ENCODE measurements at regions not wholly inside any gene's neighbourhood (a gene's known extent, or its start where the extent isn't known, plus 50 kb on each side); places are given as distances from the start of the nearest gene placed in this dataset.
"Not testable (repeated sequence)": the region's sequence is repeated elsewhere in the genome, so short reads cannot be mapped to it uniquely, and the experiment has no call there.

GRCh38 chr13:60214213-60215055 lies 50.7 kb upstream of the DIAPH3 start:
- no peak for DNase-seq (ENCODE audit: low read depth)

GRCh38 chr13:60220072-60220471 lies 56.3 kb upstream of the DIAPH3 start:
- peak; percentile 47 for DNase-seq (ENCODE audit: low read depth)

- DNase-seq (ENCODE audit: low read depth): no peak
These were observed 57.9 kb upstream of the DIAPH3 start for GRCh38 chr13:60221581-60221980.

GRCh38 chr13:60226507-60226906 lies 62.8 kb upstream of the DIAPH3 start:
- DNase-seq (ENCODE audit: low read depth): peak; percentile 41

GRCh38 chr13:60227158-60227557 lies 63.4 kb upstream of the DIAPH3 start:
- DNase-seq (ENCODE audit: low read depth): no peak

- DNase-seq (ENCODE audit: low read depth): peak; percentile 59
These were observed 66.1 kb upstream of the DIAPH3 start for GRCh38 chr13:60229708-60230272.

- DNase-seq (ENCODE audit: low read depth): peak; percentile 90
These were observed 66.9 kb upstream of the DIAPH3 start for GRCh38 chr13:60230593-60230992.

- DNase-seq (ENCODE audit: low read depth): no peak
These were observed 78.4 kb upstream of the DIAPH3 start for GRCh38 chr13:60242043-60242595.

- no peak for DNase-seq (ENCODE audit: low read depth)
These were observed 80.7 kb upstream of the DIAPH3 start for GRCh38 chr13:60244381-60244780.

GRCh38 chr13:60251419-60251818 lies 87.7 kb upstream of the DIAPH3 start:
- DNase-seq (ENCODE audit: low read depth): not testable (repeated sequence)

- no peak for DNase-seq (ENCODE audit: low read depth)
These were observed 94.6 kb upstream of the DIAPH3 start for GRCh38 chr13:60258349-60258748.

GRCh38 chr13:60260440-60260839 lies 96.7 kb upstream of the DIAPH3 start:
- DNase-seq (ENCODE audit: low read depth): no peak

GRCh38 chr13:60261432-60262351 lies 98.0 kb upstream of the DIAPH3 start:
- DNase-seq (ENCODE audit: low read depth): no peak

- DNase-seq (ENCODE audit: low read depth): peak; percentile 67
These were observed 101.8 kb upstream of the DIAPH3 start for GRCh38 chr13:60265566-60265965.

- DNase-seq (ENCODE audit: low read depth): peak; percentile 32
These were observed 103.9 kb upstream of the DIAPH3 start for GRCh38 chr13:60267498-60268202.

GRCh38 chr13:60268203-60268555 lies 104.5 kb upstream of the DIAPH3 start:
- DNase-seq (ENCODE audit: low read depth): no peak

GRCh38 chr13:60273971-60274527 lies 110.3 kb upstream of the DIAPH3 start:
- no peak for DNase-seq (ENCODE audit: low read depth)

GRCh38 chr13:60274655-60275054 lies 110.9 kb upstream of the DIAPH3 start:
- DNase-seq (ENCODE audit: low read depth): no peak

- DNase-seq (ENCODE audit: low read depth): no peak
These were observed 111.5 kb upstream of the DIAPH3 start for GRCh38 chr13:60275208-60275607.

- not testable (repeated sequence) for DNase-seq (ENCODE audit: low read depth)
These were observed 116.5 kb upstream of the TDRD3 start for GRCh38 chr13:60280524-60280923.

GRCh38 chr13:60282186-60282585 lies 114.8 kb upstream of the TDRD3 start:
- DNase-seq (ENCODE audit: low read depth): no peak
